NCI-H345 treated with DMSO at 0.1 percent for 48 hours (cell line): ENCODE measurements at regions not wholly inside any gene's neighbourhood (a gene's known extent, or its start where the extent isn't known, plus 50 kb on each side); places are given as distances from the start of the nearest gene placed in this dataset.
"Not testable (repeated sequence)": the region's sequence is repeated elsewhere in the genome, so short reads cannot be mapped to it uniquely, and the experiment has no call there.

ENCODE experiments used
- DNase-seq: peaks from one replicate; lab custom pipeline; 2025; ENCODE audit not compliant: unreplicated experiment; lab: John Stamatoyannopoulos, UW

- DNase-seq: no peak
These were observed 109.6 kb downstream of the CTNND1 start for GRCh38 chr11:57871231-57871630.

GRCh38 chr11:57873196-57873911, 111.8 kb downstream of the CTNND1 start:
- DNase-seq: no peak

GRCh38 chr11:57874981-57875380, 113.4 kb downstream of the CTNND1 start:
- no peak for DNase-seq

- no peak for DNase-seq
These were observed 120.0 kb downstream of the CTNND1 start for GRCh38 chr11:57881647-57882046.

GRCh38 chr11:57883630-57884029, 122.0 kb downstream of the CTNND1 start:
- no peak for DNase-seq

GRCh38 chr11:57885298-57886050, 123.9 kb downstream of the CTNND1 start:
- DNase-seq: no peak

GRCh38 chr11:57888386-57888785, 126.8 kb downstream of the CTNND1 start:
- DNase-seq: no peak

- DNase-seq: no peak
These were observed 128.9 kb downstream of the CTNND1 start for GRCh38 chr11:57890521-57890920.

- DNase-seq: not testable (repeated sequence)
These were observed 130.5 kb upstream of the OR9Q1 start for GRCh38 chr11:57893200-57893599.

GRCh38 chr11:57896361-57897145, 127.1 kb upstream of the OR9Q1 start:
- no peak for DNase-seq

GRCh38 chr11:57899378-57899777, 124.3 kb upstream of the OR9Q1 start:
- no peak for DNase-seq

- peak; percentile 1 for DNase-seq
These were observed 123.4 kb upstream of the OR9Q1 start for GRCh38 chr11:57900320-57900719.

- no peak for DNase-seq
These were observed 122.4 kb upstream of the OR9Q1 start for GRCh38 chr11:57901278-57901677.

GRCh38 chr11:57901756-57902155, 121.9 kb upstream of the OR9Q1 start:
- no peak for DNase-seq

GRCh38 chr11:57903011-57903410, 120.7 kb upstream of the OR9Q1 start:
- DNase-seq: no peak

GRCh38 chr11:57903441-57904123, 120.1 kb upstream of the OR9Q1 start:
- no peak for DNase-seq

GRCh38 chr11:57904376-57904775, 119.3 kb upstream of the OR9Q1 start:
- DNase-seq: no peak

GRCh38 chr11:57905439-57905838, 118.2 kb upstream of the OR9Q1 start:
- no peak for DNase-seq

- not testable (repeated sequence) for DNase-seq
These were observed 115.3 kb upstream of the OR9Q1 start for GRCh38 chr11:57908399-57908798.

- DNase-seq: not testable (repeated sequence)
These were observed 112.2 kb upstream of the OR9Q1 start for GRCh38 chr11:57911522-57911921.
